ENCODE measurements at regions not wholly inside any gene's neighbourhood (a gene's known extent, or its start where the extent isn't known, plus 50 kb on each side); places are given as distances from the start of the nearest gene placed in this dataset.

DNA sequence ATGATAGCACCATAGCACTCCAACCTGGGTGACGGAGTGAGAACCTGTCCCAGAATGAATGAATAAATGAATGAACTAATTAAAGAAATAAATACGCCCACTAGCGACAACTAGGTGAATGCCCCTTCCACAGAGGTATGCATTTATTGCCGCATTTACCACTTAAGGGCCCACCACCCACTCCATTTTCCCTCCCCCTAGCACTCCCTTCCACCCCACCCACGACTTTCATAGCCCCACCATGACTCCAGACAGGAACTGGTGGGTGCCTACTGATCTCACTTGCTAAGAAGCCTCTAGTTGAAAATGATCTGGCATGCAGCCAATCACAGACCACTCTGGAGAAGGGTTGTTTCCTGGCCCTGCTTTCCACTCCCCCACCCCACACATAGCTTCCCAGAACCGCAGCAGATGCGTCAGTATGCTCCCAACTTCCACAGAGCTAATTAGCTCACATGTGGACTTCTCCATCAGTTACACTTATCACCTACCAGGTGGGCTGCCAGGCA, 167.6 kb downstream of the WT1 start:
- Histone ChIP-seq H3K4me1 (ENCODE audit: control insufficient read depth, insufficient read depth, low read length) (no peaks in the 10 kb centered on the region), H3K4me3 (ENCODE audit: low read length) (no peak overlapping the region), H3K27me3 (ENCODE audit: control insufficient read depth, insufficient read depth) (no peaks in the 10 kb centered on the region), H3K9me3 (ENCODE audit: control insufficient read depth, low read length) (no peaks in the 10 kb centered on the region), H3K27ac (ENCODE audit: low read length) (no peak overlapping the region)
- DNase-seq = no peak
- no peak for ATAC-seq
- intact Hi-C loops (cut with DNase I) = no loop called here
- 69% methylated on average over 7 of the region's 7 CpGs for WGBS

DNA sequence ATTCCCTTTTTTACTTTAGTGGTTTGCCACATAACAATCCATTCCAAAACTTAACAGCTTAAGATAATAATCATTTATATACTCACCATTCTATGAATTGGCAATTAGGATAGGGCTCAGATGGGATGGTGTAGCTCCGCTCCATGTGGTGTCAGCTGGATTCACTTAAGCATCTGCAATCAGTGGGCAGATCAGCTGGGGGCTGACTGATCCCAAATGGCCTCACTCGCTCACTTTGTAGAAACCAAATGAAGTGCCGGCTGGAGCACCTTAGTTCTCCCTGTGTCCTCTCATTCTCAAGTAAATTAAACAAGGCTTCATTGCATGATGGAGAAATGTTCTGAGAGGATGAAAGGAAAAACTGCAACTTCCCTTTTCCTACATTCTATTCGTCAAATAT, 161.4 kb downstream of the WT1 start:
- Histone ChIP-seq H3K4me1 (ENCODE audit: control insufficient read depth, insufficient read depth, low read length) (no peaks in the 10 kb centered on the region), H3K9me3 (ENCODE audit: control insufficient read depth, low read length) (no peaks in the 10 kb centered on the region), H3K27me3 (ENCODE audit: control insufficient read depth, insufficient read depth) (no peaks in the 10 kb centered on the region), H3K4me3 (ENCODE audit: low read length) (no peak overlapping the region), H3K27ac (ENCODE audit: low read length) (no peak overlapping the region)
- intact Hi-C loops (cut with DNase I) = no loop called here
- DNase-seq = no peak
- WGBS = 75% methylated on average over 4 of the region's 4 CpGs
- ATAC-seq = no peak

DNA sequence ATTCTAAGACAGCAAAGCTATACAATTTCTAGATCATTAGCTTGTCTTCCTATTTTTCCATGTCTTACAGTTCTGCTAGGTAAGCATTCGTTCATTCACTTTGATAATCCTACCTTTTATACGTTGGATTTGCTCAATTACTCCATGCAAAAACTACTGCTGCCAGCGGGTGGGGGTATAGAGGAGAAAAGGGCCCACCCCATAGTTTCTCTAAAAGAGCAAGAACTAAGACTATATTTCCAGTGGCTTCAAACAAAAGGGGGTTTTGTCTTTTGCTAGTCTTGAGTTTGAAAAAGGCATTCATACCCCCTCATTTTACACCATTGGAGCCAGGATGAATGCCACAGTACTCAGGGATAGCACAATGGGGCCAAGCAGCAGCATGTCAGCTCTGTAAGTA, 155.7 kb downstream of the WT1 start:
- ATAC-seq (no peak), DNase-seq (no peak)
- Histone ChIP-seq H3K9me3 (ENCODE audit: control insufficient read depth, low read length) (no peaks in the 10 kb centered on the region), H3K4me3 (ENCODE audit: low read length) (no peak overlapping the region), H3K27me3 (ENCODE audit: control insufficient read depth, insufficient read depth) (no peaks in the 10 kb centered on the region), H3K4me1 (ENCODE audit: control insufficient read depth, insufficient read depth, low read length) (no peaks in the 10 kb centered on the region), H3K27ac (ENCODE audit: low read length) (no peak overlapping the region)
- WGBS = 51% methylated on average over 3 of the region's 3 CpGs
- intact Hi-C loops (cut with DNase I) = no loop called here

DNA sequence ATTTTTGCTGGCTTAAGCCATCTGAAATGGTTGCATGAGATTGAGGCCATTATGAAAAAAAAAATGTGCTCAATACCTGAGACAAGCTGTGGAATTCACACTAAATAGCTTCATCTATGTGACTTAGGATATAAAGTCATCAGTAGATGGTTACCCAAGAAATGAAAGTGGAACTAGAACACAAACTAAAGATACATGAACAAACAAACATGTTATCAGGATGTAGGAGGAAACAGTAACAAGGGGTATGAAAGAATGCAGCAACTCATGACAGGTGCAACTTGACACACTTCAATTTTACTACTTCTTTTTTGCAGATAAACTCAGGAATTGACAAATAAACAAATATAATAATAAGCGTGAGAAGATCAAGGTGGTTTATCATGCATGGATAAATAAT, 155.0 kb downstream of the WT1 start:
- WGBS = 95% methylated on average over 1 of the region's 1 CpG
- ATAC-seq = no peak

DNA sequence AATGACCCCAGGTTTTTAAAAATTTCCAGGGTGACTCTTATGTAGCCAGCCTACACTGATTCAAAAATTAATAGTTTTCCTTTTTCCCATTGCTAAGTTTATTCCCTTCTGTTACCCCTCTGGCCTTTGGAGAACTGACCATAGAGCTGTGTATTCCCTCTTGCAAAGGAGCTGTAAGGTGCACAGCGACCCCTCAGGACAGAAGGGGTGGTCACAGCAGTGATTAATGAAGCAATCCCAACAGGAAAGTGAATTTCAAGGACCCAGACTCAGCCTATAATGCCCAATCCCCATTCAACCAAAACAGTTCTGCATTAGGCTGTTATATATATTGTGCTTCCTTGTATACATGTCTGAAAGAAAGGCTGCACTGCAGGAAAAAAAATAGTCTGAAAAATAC, 147.1 kb downstream of the WT1 start:
- no peaks in the 10 kb centered on the region for H3K27me3 ChIP-seq (ENCODE audit: control insufficient read depth, insufficient read depth)
- H3K4me3 ChIP-seq (ENCODE audit: low read length) = no peak overlapping the region
- H3K9me3 ChIP-seq (ENCODE audit: control insufficient read depth, low read length) = no peaks in the 10 kb centered on the region
- 15% methylated on average over 1 of the region's 1 CpG for WGBS
- DNase-seq (no peak), ATAC-seq (no peak)
- no peaks in the 10 kb centered on the region for H3K4me1 ChIP-seq (ENCODE audit: control insufficient read depth, insufficient read depth, low read length)
- intact Hi-C loops (cut with DNase I) = no loop called here
- H3K27ac ChIP-seq (ENCODE audit: low read length) = no peak overlapping the region

More for the DNA sequence above, 155.0 kb downstream of the WT1 start:
- Histone ChIP-seq H3K27ac (ENCODE audit: low read length) (no peak overlapping the region), H3K4me1 (ENCODE audit: control insufficient read depth, insufficient read depth, low read length) (no peaks in the 10 kb centered on the region), H3K27me3 (ENCODE audit: control insufficient read depth, insufficient read depth) (no peaks in the 10 kb centered on the region), H3K4me3 (ENCODE audit: low read length) (no peak overlapping the region), H3K9me3 (ENCODE audit: control insufficient read depth, low read length) (no peaks in the 10 kb centered on the region)
- DNase-seq = no peak
- intact Hi-C loops (cut with DNase I) = no loop called here

DNA sequence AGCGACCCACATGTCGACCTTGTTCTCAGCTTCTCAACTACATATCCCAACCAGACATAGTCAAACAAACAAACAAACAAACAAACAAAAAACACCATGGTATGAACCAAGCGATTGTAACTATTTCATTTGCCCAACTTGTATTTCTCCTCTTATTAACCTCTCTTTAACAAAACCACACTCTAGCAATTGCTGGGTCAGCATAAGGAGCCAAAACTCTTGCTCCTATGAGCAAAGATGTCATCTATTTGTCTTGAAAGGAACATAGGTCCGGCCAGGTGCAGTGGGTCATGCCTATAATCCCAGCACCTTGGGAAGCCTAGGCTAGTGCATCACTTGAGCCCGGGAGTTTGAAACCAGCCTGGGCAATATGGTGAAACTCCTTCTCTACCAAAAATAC, 145.6 kb downstream of the WT1 start:
- WGBS = 84% methylated on average over 5 of the region's 5 CpGs
- no peak overlapping the region for H3K27ac ChIP-seq (ENCODE audit: low read length)
- ATAC-seq = no peak
- H3K4me1 ChIP-seq (ENCODE audit: control insufficient read depth, insufficient read depth, low read length) = no peaks in the 10 kb centered on the region
- intact Hi-C loops (cut with DNase I) = no loop called here
- DNase-seq = no peak
- H3K9me3 ChIP-seq (ENCODE audit: control insufficient read depth, low read length) = no peaks in the 10 kb centered on the region
- no peak overlapping the region for H3K4me3 ChIP-seq (ENCODE audit: low read length)
- H3K27me3 ChIP-seq (ENCODE audit: control insufficient read depth, insufficient read depth) = no peaks in the 10 kb centered on the region

DNA sequence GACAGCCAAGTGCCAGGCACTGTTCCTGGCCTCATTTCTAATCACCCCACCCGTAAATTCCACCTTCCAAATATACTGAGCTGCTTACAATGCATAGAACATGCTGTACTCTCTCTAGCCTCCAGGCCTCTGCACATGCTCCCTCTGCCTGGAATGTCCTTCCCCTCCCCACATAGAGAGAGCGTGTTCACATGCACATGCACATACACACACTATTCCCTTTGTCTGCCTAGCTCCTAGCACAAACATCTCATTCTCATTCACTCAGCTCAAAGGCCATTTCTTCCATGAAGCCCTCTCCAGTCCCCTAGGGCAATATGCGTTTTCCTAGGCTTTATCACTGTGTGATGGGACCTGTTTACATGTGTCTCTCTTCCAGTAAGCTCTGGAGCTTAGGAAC, 144.6 kb downstream of the WT1 start:
- Histone ChIP-seq H3K27me3 (ENCODE audit: control insufficient read depth, insufficient read depth) (no peaks in the 10 kb centered on the region), H3K27ac (ENCODE audit: low read length) (no peak overlapping the region), H3K4me1 (ENCODE audit: control insufficient read depth, insufficient read depth, low read length) (no peaks in the 10 kb centered on the region), H3K4me3 (ENCODE audit: low read length) (no peak overlapping the region), H3K9me3 (ENCODE audit: control insufficient read depth, low read length) (no peaks in the 10 kb centered on the region)
- DNase-seq (no peak), ATAC-seq (peak in 1 of 2 donors; percentile 40)
- 57% methylated on average over 3 of the region's 3 CpGs for WGBS
- intact Hi-C loops (cut with DNase I) = no loop called here

DNA sequence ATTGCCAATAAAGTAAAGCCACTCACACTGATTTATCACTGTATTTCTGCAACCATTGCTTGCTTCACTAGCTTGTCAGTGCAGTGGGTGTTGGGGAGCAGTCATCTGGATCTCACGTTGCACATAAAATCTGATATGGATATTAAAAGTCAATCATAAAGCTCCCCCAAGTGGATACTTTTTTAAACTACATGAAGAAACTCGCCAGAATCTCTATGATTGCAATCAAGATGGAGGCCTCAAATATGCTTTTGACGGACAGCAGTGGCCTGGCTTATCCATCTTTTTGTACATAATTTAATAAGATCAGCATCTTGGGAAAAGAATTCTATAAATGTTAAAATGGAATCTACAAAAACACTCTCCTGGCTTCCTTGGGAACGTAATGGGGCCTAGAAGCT, 137.7 kb downstream of the WT1 start:
- intact Hi-C loops (cut with DNase I) = no loop called here
- no peak for DNase-seq
- H3K9me3 ChIP-seq (ENCODE audit: control insufficient read depth, low read length) = no peaks in the 10 kb centered on the region
- no peak overlapping the region for H3K4me3 ChIP-seq (ENCODE audit: low read length)
- ATAC-seq = no peak
- 35% methylated on average over 4 of the region's 4 CpGs for WGBS
- no peaks in the 10 kb centered on the region for H3K27me3 ChIP-seq (ENCODE audit: control insufficient read depth, insufficient read depth)
- no peak overlapping the region for H3K27ac ChIP-seq (ENCODE audit: low read length)
- H3K4me1 ChIP-seq (ENCODE audit: control insufficient read depth, insufficient read depth, low read length) = no peaks in the 10 kb centered on the region

DNA sequence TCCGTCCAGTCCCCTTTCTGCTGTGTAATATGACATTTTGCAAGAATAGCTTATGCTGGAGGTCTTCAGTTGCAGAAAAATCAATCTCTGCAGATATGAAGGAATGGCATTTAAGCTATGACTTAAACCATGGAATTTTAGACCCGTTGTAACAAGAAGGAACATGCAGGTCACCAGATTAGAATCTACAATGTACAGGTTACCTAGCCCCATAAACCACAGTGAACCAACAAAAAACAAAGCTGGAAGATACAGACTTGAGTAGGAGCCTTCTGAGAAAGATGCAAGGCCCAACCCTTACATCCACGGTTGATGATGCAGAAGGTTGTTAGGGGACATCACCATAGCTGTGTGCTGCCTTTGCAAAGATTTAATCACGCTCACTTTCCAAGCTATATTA, 132.5 kb downstream of the WT1 start:
- Histone ChIP-seq H3K4me1 (ENCODE audit: control insufficient read depth, insufficient read depth, low read length) (no peaks in the 10 kb centered on the region), H3K9me3 (ENCODE audit: control insufficient read depth, low read length) (no peaks in the 10 kb centered on the region), H3K4me3 (ENCODE audit: low read length) (no peak overlapping the region), H3K27me3 (ENCODE audit: control insufficient read depth, insufficient read depth) (no peaks in the 10 kb centered on the region), H3K27ac (ENCODE audit: low read length) (no peak overlapping the region)
- DNase-seq (no peak), ATAC-seq (no peak)
- intact Hi-C loops (cut with DNase I) = no loop called here
- 82% methylated on average over 4 of the region's 4 CpGs for WGBS

DNA sequence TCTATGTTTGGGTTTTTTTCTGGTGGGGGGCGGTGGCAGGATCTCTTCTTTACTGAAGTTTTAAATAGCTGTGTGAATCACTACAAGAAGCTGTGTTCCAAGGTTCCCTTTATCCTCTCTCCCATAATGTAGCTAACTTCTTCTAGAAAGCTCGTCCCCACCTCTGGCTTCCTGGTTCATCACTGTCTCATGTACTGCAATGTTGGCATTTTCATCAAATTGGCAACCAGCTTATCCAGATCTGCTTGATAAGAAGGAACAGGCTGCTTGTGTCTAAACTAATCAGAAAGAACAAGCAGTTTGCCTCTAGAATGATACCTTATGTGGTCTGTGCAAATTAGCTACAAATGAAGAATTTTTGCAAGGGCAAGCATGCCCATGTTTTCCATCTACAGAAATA, 130.8 kb downstream of the WT1 start:
- no peaks in the 10 kb centered on the region for H3K27me3 ChIP-seq (ENCODE audit: control insufficient read depth, insufficient read depth)
- DNase-seq (no peak), ATAC-seq (no peak)
- 79% methylated on average over 2 of the region's 2 CpGs for WGBS
- H3K27ac ChIP-seq (ENCODE audit: low read length) = no peak overlapping the region
- intact Hi-C loops (cut with DNase I) = no loop called here
- no peaks in the 10 kb centered on the region for H3K4me1 ChIP-seq (ENCODE audit: control insufficient read depth, insufficient read depth, low read length)
- no peaks in the 10 kb centered on the region for H3K9me3 ChIP-seq (ENCODE audit: control insufficient read depth, low read length)
- H3K4me3 ChIP-seq (ENCODE audit: low read length) = no peak overlapping the region

DNA sequence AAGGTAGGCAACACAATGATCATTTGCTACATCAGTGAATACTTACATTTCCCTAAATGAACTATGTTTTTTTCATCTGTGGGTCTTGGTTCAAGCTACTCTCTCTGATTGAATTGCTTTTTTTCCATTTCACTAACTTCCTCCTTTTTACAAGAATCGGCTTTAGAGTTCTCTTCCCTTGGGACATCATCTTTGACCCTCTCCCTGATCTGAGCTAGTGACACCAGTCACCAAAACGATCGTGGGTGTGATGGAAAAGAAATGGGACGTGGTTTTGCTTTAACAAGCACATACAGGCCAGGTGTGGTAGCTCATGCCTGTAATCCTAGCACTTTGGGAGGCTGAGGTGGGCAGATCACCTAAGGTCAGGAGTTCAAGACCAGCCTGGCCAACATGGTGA, 129.9 kb downstream of the WT1 start:
- WGBS = 68% methylated on average over 4 of the region's 4 CpGs

DNA sequence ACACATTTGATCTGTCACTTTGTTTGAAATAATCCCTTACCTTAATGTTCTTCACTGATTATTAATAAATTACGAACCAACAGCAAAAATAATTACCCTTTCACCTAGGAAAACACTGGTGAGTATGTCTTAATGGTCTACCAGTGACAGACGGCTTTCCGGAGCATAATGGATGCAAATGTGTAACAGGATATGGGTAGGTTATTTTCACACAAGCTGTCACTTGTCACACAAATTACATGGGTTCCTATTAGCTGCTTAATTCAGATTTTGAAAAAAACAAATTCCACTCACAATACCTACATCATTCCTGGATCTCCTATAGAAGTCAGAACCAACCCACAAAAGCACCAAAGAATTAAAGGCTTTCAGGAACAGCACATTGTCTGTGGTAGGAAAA, 127.9 kb downstream of the WT1 start:
- Histone ChIP-seq H3K27ac (ENCODE audit: low read length) (no peak overlapping the region), H3K9me3 (ENCODE audit: control insufficient read depth, low read length) (no peaks in the 10 kb centered on the region), H3K27me3 (ENCODE audit: control insufficient read depth, insufficient read depth) (no peaks in the 10 kb centered on the region), H3K4me1 (ENCODE audit: control insufficient read depth, insufficient read depth, low read length) (no peaks in the 10 kb centered on the region), H3K4me3 (ENCODE audit: low read length) (no peak overlapping the region)
- ATAC-seq = no peak
- 78% methylated on average over 3 of the region's 3 CpGs for WGBS
- no peak for DNase-seq
- intact Hi-C loops (cut with DNase I) = no loop called here

More for the DNA sequence above, 129.9 kb downstream of the WT1 start:
- H3K27me3 ChIP-seq (ENCODE audit: control insufficient read depth, insufficient read depth) = no peaks in the 10 kb centered on the region
- no peak overlapping the region for H3K4me3 ChIP-seq (ENCODE audit: low read length)
- intact Hi-C loops (cut with DNase I) = no loop called here
- ATAC-seq (no peak), DNase-seq (no peak)
- no peak overlapping the region for H3K27ac ChIP-seq (ENCODE audit: low read length)
- H3K4me1 ChIP-seq (ENCODE audit: control insufficient read depth, insufficient read depth, low read length) = no peaks in the 10 kb centered on the region
- H3K9me3 ChIP-seq (ENCODE audit: control insufficient read depth, low read length) = no peaks in the 10 kb centered on the region

All from right cardiac atrium (tissue), 5 donors.